Sigmoid colon (tissue), 6 donors: ENCODE measurements at regions not wholly inside any gene's neighbourhood (a gene's known extent, or its start where the extent isn't known, plus 50 kb on each side); places are given as distances from the start of the nearest gene placed in this dataset.

Source experiments
- DNase-seq: peaks from one replicate; pipeline ENCODE4 v3.0.0-alpha.2; 2019
- H3K27ac ChIP-seq, 4 donors: fragments of 200-600 bp; sonication (generic); one replicate each; pipeline ENCODE4 v1.5.1; 2016 to 2019; ENCODE audit warnings: mild to moderate bottlenecking in 1 of 4
- H3K27me3 ChIP-seq, 3 donors: fragments of 200-600 bp; sonication (generic); one replicate each; pipeline ENCODE4 v1.5.1; 2019; ENCODE audit warnings: mild to moderate bottlenecking in 1 of 3
- H3K36me3 ChIP-seq, 4 donors: fragments of 200-600 bp; sonication (generic); one replicate each; pipeline ENCODE4 v1.5.1; 2016 to 2019
- H3K4me1 ChIP-seq, 4 donors: fragments of 200-600 bp; sonication (generic); one replicate each; pipeline ENCODE4 v1.5.1; 2017 to 2019
- H3K4me3 ChIP-seq, 4 donors: fragments of 200-600 bp; sonication (generic); one replicate each; pipeline ENCODE4 v1.5.1; 2017 to 2019; ENCODE audit warnings: mild to moderate bottlenecking in 2 of 4, moderate library complexity in 1 of 4
- H3K9me3 ChIP-seq, 4 donors: fragments of 200-600 bp in 3 of 4; sonication (generic) in 3 of 4; one replicate each; pipeline versions ENCODE4 v1.5.1 to v1.6.1; 2013 to 2019
- EP300 ChIP-seq, 4 donors: sonication (generic); formaldehyde crosslinking; IDR thresholded peaks; one replicate each; pipeline ENCODE4 v1.6.1; 2017; ENCODE audit warnings: antibody characterized with exemption in 4 of 4
- POLR2A ChIP-seq, 2 donors: fragments of 450-650 bp; IDR thresholded peaks; one replicate each; pipeline ENCODE4 v1.6.1; 2016; ENCODE audit warnings: antibody characterized with exemption in 2 of 2, mild to moderate bottlenecking in 2 of 2, moderate library complexity in 2 of 2
- POLR2AphosphoS5 ChIP-seq, 4 donors: sonication (generic); formaldehyde crosslinking; IDR thresholded peaks; one replicate each; pipeline ENCODE4 v1.6.1; 2017; ENCODE audit warnings: antibody characterized with exemption in 4 of 4
- WGBS, 2 donors: extraction: QIAGEN DNeasy Blood & Tissue Kit; methylation state at CpG; one replicate each; pipeline ENCODE4 v1.1.7; 2013; 5-methylcytosine and 5-hydroxymethylcytosine counted together
- intact Hi-C: fragments of 100-400 bp; cut with DNase I; formaldehyde crosslinking; loops from one replicate; pipeline ENCODE4 v1.15.1; 2023
- TF ChIP-seq, protein P1 (sequence below), 4 experiments: fragments of 450-650 bp in 3 of 4; fragments of 200-600 bp in 1 of 4; IDR thresholded peaks; one replicate each; pipeline ENCODE4 v1.5.1; 2016 to 2019; ENCODE audit warnings: antibody characterized with exemption in 4 of 4, mild to moderate bottlenecking in 3 of 4, moderate library complexity in 2 of 4
- donor health status: healthy with polysubstance abuse.
- donor health status: healthy.

DNA sequence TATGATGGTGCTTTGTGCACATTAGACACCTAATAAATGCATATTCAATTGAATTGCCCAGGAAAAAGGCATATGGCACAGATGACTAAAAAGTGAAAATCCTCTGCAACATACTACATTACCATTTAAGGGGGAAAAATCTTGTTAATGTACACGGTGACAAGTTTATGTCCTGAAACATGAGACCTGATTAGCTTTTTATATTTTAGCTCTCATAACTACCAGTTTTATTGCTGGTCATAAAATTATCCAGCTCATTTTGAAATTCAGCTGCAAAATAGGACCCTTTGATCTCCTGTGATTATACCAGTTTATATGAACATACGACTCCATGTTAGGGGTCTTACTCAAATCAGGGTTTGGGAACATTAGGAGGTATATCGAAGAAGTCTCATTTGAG is 684.6 kb upstream of the CCDC54 start:
- Histone ChIP-seq H3K9me3 (no peaks in the 10 kb centered on the region), H3K4me1 (no peaks in the 10 kb centered on the region), H3K27ac (no peak overlapping the region), H3K27me3 (no peaks in the 10 kb centered on the region), H3K36me3 (no peaks in the 10 kb centered on the region), H3K4me3 (no peak overlapping the region)
- TF ChIP-seq, protein P1, sequence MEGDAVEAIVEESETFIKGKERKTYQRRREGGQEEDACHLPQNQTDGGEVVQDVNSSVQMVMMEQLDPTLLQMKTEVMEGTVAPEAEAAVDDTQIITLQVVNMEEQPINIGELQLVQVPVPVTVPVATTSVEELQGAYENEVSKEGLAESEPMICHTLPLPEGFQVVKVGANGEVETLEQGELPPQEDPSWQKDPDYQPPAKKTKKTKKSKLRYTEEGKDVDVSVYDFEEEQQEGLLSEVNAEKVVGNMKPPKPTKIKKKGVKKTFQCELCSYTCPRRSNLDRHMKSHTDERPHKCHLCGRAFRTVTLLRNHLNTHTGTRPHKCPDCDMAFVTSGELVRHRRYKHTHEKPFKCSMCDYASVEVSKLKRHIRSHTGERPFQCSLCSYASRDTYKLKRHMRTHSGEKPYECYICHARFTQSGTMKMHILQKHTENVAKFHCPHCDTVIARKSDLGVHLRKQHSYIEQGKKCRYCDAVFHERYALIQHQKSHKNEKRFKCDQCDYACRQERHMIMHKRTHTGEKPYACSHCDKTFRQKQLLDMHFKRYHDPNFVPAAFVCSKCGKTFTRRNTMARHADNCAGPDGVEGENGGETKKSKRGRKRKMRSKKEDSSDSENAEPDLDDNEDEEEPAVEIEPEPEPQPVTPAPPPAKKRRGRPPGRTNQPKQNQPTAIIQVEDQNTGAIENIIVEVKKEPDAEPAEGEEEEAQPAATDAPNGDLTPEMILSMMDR (IDR thresholded peaks at IDR 0.05), result no peak
- TF ChIP-seq POLR2AphosphoS5 (IDR thresholded peaks at IDR 0.05), result no peak
- TF ChIP-seq POLR2A (IDR thresholded peaks at IDR 0.05), result no peak
- no peak for TF ChIP-seq EP300 (IDR thresholded peaks at IDR 0.05)
- intact Hi-C loops, result no loop called here
- no peak for DNase-seq
- 43 to 71% methylated on average over 3 of the region's 3 CpGs for WGBS, 2 donors

DNA sequence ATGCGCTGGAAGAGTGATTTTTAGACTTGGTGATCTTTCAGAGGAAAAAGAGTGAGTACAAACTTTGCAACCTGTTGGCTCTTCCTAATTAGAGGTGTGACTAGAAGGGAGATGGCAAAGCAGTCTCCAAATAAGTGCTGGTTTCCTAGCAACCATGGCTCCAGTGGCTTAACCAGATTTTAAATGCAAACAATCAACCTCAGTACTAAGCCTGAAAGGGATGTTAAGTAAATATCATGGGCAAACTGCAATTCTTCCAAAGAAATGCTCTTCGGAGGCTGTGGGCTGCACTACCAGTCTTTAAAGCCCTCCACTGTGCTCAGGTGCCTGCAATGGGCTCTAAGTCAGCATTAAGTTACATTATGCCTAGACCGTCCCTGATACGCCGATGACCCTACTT is 678.1 kb upstream of the CCDC54 start:
- no peak for TF ChIP-seq POLR2AphosphoS5 (IDR thresholded peaks at IDR 0.05)
- TF ChIP-seq, protein P1 (IDR thresholded peaks at IDR 0.05), result no peak
- no peak for TF ChIP-seq EP300 (IDR thresholded peaks at IDR 0.05)
- TF ChIP-seq POLR2A (IDR thresholded peaks at IDR 0.05), result no peak
- Histone ChIP-seq H3K36me3 (no peaks in the 10 kb centered on the region), H3K4me1 (no peaks in the 10 kb centered on the region), H3K9me3 (no peaks in the 10 kb centered on the region), H3K27me3 (no peaks in the 10 kb centered on the region), H3K4me3 (no peak overlapping the region), H3K27ac (no peak overlapping the region)
- 63 to 70% methylated on average over 5 of the region's 5 CpGs for WGBS, 2 donors
- no peak for DNase-seq
- intact Hi-C loops, result no loop called here

DNA sequence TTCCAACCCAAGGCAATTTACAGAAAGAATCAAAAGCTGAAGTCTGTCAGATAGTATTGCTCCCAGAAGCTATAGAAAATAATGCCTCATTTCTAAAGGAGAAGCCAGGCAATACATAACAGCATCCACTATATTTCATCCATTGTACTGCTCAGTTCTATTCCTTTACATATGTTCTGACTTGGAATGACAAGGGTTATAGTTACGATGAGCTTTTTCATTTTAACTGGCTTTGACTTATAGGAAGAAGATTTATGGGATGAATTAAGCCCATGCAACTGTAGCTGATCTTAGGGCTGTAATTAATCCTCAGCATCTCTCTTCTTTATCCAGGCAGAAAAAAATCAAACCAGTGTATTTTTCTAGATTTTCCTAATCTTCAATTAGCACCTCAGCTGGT is 676.3 kb upstream of the CCDC54 start:
- no peak for TF ChIP-seq EP300 (IDR thresholded peaks at IDR 0.05)
- TF ChIP-seq POLR2AphosphoS5 (IDR thresholded peaks at IDR 0.05), result no peak
- TF ChIP-seq, protein P1 (IDR thresholded peaks at IDR 0.05), result no peak
- TF ChIP-seq POLR2A (IDR thresholded peaks at IDR 0.05), result no peak
- intact Hi-C loops, result no loop called here
- WGBS, 2 donors, result 84 to 87% methylated on average over 1 of the region's 1 CpG
- Histone ChIP-seq H3K27ac (no peak overlapping the region), H3K4me1 (no peaks in the 10 kb centered on the region), H3K36me3 (no peaks in the 10 kb centered on the region), H3K4me3 (no peak overlapping the region), H3K27me3 (no peaks in the 10 kb centered on the region), H3K9me3 (no peaks in the 10 kb centered on the region)
- DNase-seq, result no peak

DNA sequence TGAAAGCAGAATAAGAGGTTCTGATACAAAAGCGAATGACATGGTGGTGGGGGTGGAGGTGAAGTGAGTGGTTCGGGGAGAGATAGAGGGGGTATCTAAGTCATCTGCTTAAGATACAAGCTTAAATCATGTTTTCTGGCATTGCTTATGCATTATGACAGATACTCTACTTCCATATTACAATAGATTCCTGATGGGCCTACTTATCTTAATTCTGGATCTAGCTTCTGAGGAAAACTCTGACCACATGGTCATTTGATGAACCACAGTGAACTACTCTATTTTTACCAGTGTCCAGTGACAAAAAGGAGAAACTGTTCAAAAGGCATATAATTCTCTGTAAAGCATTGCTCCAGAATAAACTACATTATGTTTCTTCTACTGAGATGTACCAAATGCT is 673.7 kb upstream of the CCDC54 start:
- TF ChIP-seq, protein P1 (IDR thresholded peaks at IDR 0.05), result no peak
- TF ChIP-seq EP300 (IDR thresholded peaks at IDR 0.05) (no peak), POLR2A (IDR thresholded peaks at IDR 0.05) (no peak), POLR2AphosphoS5 (IDR thresholded peaks at IDR 0.05) (no peak)
- H3K9me3 ChIP-seq, result no peaks in the 10 kb centered on the region
- no peak overlapping the region for H3K27ac ChIP-seq
- intact Hi-C loops, result no loop called here
- H3K36me3 ChIP-seq, result no peaks in the 10 kb centered on the region
- no peak for DNase-seq
- no peaks in the 10 kb centered on the region for H3K27me3 ChIP-seq
- no peaks in the 10 kb centered on the region for H3K4me1 ChIP-seq
- WGBS, 2 donors, result 95 to 97% methylated on average over 2 of the region's 2 CpGs
- no peak overlapping the region for H3K4me3 ChIP-seq

DNA sequence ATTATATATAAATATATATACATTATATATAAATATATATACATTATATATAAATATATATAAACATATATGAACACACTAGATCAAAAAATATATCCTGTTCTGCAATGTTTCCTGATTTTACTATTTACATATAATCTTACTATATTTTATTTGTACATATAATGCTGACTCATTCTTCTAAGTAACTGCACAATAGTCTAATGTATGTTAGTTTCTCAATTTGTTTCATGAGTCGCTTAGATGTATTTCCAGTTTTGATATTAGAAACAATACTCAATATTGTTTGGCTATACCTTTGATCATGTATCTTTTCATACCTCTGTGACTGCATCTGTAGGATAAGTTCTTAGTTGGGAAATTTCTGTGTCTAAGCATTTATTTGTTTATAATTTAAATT is 669.9 kb upstream of the CCDC54 start:
- H3K27ac ChIP-seq, result no peak overlapping the region
- no peaks in the 10 kb centered on the region for H3K36me3 ChIP-seq
- WGBS, 2 donors, result 42 to 93% methylated on average over 1 of the region's 1 CpG
- H3K4me3 ChIP-seq, result no peak overlapping the region
- TF ChIP-seq POLR2A (IDR thresholded peaks at IDR 0.05), result no peak
- TF ChIP-seq EP300 (IDR thresholded peaks at IDR 0.05), result no peak
- TF ChIP-seq, protein P1 (IDR thresholded peaks at IDR 0.05), result no peak
- TF ChIP-seq POLR2AphosphoS5 (IDR thresholded peaks at IDR 0.05), result no peak
- DNase-seq, result no peak
- H3K4me1 ChIP-seq, result no peaks in the 10 kb centered on the region
- H3K27me3 ChIP-seq, result no peaks in the 10 kb centered on the region
- H3K9me3 ChIP-seq, result no peaks in the 10 kb centered on the region
- intact Hi-C loops, result no loop called here
